LNCAP (cell line): ENCODE measurements at regions not wholly inside any gene's neighbourhood (a gene's known extent, or its start where the extent isn't known, plus 50 kb on each side); places are given as distances from the start of the nearest gene placed in this dataset.

ENCODE experiments used
- TF ChIP-seq, protein P1 (sequence below): fragments of 450-650 bp; IDR thresholded peaks from 2 replicates; pipeline ENCODE4 v1.5.1; 2017; ENCODE audit warnings: mild to moderate bottlenecking

DNA sequence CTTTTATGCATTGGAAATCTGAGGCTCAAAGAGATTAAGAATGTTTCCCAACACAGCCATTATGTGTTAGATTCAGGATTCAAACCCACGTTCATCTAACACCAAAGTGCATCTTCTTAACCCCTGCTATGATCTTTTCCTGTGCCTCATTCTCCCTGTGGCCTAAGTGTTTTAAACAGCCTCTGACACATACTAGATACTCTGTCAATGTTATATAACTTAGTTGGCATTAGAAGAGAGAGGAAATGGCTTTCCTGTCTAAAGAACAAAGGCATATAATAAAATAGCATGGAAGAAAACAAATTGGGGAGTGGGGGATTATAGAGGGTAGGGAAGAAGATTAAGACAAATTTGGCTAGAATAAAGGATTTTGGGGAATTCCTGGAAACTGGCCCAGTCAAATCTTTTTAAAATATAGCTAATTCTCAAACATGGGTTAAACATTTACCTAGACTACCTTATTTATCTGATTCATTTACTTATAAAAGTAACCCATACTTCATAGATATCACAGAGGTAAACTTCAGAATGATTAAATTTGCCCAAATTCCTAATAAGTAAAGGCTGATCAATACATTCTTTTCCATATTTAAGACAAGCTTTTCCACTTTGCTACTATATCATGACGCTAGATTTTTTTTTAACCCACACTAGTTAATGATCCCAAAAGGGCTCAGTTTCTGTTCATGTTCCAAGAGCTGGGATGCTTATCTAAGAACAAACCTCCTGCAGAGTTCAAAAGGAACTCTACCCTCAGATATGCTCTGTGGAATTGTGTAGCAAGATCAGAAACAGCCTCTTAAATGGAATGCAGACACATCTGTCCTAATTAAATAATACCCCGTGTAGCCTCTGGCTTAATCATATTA, 122.9 kb upstream of the PTPRG start:
- TF ChIP-seq, protein P1, sequence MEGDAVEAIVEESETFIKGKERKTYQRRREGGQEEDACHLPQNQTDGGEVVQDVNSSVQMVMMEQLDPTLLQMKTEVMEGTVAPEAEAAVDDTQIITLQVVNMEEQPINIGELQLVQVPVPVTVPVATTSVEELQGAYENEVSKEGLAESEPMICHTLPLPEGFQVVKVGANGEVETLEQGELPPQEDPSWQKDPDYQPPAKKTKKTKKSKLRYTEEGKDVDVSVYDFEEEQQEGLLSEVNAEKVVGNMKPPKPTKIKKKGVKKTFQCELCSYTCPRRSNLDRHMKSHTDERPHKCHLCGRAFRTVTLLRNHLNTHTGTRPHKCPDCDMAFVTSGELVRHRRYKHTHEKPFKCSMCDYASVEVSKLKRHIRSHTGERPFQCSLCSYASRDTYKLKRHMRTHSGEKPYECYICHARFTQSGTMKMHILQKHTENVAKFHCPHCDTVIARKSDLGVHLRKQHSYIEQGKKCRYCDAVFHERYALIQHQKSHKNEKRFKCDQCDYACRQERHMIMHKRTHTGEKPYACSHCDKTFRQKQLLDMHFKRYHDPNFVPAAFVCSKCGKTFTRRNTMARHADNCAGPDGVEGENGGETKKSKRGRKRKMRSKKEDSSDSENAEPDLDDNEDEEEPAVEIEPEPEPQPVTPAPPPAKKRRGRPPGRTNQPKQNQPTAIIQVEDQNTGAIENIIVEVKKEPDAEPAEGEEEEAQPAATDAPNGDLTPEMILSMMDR: no peak

DNA sequence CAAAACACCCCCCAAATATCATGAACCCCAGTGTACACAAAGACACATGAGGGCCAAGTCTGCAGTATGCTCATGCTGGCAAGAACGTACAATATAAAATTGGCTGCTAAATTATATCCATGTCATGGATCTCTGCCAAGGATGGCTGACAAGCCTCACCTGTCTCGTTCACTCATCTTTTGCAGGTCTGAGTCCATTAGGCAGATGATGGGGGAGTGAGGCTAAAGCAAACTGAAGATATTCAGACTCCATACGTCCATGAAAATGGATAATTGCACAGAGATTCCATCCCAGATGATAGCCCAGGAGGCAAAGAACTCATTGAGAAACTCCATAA, 122.3 kb upstream of the PTPRG start:
- TF ChIP-seq, protein P1: no peak

DNA sequence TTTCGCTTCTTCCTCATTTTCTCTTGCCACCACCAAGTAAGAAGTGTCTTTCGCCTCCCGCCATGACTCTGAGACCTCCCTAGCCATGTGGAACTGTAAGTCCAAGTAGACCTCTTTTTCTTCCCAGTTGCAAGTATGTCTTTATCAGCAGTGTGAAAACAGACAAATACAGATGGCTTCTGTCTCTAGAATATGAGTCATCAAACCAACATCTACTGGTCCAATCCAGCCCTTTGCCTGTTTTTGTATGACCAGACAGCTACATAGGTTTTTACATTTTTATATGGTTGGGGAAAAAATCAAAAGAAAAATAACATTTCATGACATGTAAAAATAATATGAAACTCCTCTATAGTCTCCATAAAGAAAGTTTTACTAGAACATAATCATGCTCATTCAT, 118.7 kb upstream of the PTPRG start:
- TF ChIP-seq, protein P1: no peak

DNA sequence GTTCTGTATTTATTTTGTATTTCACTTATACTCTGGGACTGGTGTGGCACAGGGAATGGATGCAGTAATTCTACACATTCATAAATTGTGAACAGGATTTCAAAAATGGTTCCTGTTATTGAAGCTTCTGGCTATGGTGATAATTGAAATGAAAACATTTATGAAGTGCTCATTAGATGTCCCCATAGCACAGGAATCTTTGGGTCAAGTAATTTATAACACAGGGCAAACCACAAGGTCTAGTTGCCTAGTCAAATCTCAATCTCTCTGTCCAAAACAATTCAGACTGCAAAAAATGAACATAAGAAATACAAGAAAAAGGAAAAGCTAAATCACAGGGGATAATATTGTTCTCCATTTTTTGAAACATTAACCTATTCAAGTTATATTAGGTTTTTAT, 117.5 kb upstream of the PTPRG start:
- TF ChIP-seq, protein P1: no peak

DNA sequence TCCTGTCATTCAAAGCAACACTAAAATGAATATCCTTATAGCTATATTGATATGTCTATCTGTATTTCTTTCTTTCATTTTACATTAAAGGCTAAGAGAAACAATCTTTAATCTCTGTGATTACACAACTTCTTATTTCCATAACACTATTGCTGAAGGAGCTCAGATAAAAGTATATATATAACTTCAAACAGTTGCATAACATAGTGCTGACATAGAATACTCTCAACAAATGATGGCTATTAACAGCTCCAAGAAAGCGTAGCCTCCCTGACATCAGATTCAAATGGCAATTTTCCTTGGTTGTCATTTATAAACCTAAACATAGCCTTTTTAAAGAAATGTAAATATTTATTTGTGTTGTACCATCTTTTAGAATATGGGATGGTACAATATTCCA, 116.6 kb upstream of the PTPRG start:
- TF ChIP-seq, protein P1: no peak

DNA sequence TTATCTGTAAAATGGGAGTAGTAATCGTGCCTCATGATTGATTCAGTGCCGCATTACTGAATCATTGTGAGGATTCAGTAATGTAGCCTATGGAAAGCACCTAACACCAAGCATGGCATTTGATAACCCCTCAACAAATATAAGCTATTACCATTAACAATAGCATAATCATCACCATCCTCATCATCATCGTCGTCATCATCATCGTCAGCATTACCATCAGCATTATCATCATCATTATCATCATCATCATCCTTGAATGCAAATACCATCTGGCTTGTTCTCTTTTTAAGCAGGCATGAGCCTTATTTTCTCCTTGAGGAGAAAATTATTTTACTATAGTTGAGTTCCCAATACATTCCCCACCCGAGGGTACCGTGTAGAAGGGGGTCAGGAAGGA, 115.4 kb upstream of the PTPRG start:
- TF ChIP-seq, protein P1: no peak

DNA sequence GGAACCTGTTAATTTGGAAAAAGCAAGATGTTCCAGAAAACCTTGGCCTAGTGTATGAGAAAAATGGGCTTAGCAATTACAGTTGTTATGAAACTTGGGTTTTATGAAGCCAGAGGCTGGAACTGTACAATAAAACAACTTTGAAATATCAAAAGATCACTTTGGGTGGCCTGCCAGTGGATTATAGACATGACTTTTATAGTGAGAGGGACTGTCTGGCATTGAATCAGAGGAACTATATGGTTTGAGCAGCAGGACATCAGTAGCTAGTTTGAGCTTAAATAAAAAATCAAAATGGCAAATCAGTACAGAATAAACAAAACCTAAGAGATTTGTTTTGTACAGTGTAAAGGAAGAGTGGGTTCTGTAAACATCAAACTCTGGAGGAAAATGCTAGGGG, 115.0 kb upstream of the PTPRG start:
- TF ChIP-seq, protein P1: no peak

DNA sequence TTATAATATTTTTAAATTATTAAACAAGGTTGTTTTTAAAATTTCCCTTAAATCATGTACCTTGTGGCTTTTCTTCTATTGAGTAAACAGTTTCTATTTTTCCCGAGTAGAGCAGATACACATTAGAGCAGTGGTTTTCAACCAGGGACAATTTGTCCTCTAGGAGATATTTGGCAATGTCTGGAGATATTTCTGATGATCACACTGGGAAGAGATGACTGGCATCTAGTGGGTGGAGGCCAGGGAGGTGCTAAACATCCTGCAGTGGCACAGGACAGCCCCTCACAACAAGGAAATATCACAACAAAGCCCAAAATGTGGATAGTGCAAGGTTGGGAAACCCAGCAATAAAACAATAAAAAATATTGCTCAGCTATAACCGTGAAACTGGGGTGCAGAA, 113.0 kb upstream of the PTPRG start:
- TF ChIP-seq, protein P1: no peak
